Gastroesophageal sphincter (tissue), 3 donors: ENCODE measurements at regions not wholly inside any gene's neighbourhood (a gene's known extent, or its start where the extent isn't known, plus 50 kb on each side); places are given as distances from the start of the nearest gene placed in this dataset.

ENCODE experiments used
- CTCF ChIP-seq, 4 experiments: fragments of 200-600 bp in 2 of 4; fragments of 450-650 bp in 2 of 4; sonication (generic) in 1 of 4; IDR thresholded peaks; one replicate each; pipeline ENCODE4 v1.5.1; 2017 to 2019; ENCODE audit warnings: antibody characterized with exemption in 4 of 4, mild to moderate bottlenecking in 2 of 4, moderate library complexity in 2 of 4
- EP300 ChIP-seq: sonication (generic); formaldehyde crosslinking; IDR thresholded peaks from one replicate; pipeline ENCODE4 v1.6.1; 2017; ENCODE audit warnings: antibody characterized with exemption, mild to moderate bottlenecking
- POLR2A ChIP-seq, 2 donors: fragments of 450-650 bp; IDR thresholded peaks; one replicate each; pipeline ENCODE4 v1.6.1; 2017; ENCODE audit warnings: antibody characterized with exemption in 2 of 2, mild to moderate bottlenecking in 2 of 2, moderate library complexity in 1 of 2
- POLR2AphosphoS5 ChIP-seq: sonication (generic); formaldehyde crosslinking; IDR thresholded peaks from one replicate; pipeline ENCODE4 v1.6.1; 2017; ENCODE audit warnings: antibody characterized with exemption

DNA sequence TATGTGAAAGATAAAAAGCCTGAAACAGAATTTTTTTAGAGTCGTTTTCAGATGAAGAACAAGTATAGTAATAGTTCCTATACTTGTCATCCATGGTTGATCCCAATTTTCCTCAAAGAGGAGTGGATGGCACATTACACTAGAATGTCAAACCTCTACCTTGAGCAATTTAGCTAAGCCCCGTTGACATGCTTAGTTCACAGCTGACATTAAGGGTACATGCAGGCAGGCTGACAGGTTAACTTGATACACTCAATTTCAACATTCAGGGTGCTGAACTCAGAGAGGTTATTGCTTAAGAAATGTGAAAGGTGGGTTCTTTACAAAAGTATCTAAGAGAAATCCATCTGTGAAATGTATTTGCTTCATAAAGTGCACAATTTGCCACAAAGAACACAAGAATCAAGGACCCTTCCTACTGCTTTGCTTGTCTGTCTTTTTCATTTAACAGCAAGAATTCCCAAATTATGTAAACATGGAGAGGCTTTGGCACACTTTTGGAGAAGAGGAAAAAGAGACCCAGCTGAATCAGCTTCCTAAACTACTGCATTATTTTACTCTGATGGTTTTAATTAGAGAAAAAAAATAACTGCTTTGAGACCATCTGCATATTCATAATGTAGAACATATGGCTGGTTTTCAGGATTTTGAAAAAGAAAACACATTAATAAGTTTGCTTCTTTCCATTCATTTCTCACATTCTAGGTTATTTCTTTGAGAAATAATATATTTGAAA is 122.5 kb upstream of the DDIT4L start:
- TF ChIP-seq CTCF (IDR thresholded peaks at IDR 0.05), result no peak
- no peak for TF ChIP-seq POLR2A (IDR thresholded peaks at IDR 0.05)
- TF ChIP-seq EP300, result no peak
- TF ChIP-seq POLR2AphosphoS5, result no peak
